Mesodermal cell (in vitro differentiated cells): ENCODE measurements at regions not wholly inside any gene's neighbourhood (a gene's known extent, or its start where the extent isn't known, plus 50 kb on each side); places are given as distances from the start of the nearest gene placed in this dataset.

ENCODE experiments used
- H3K27ac ChIP-seq: 2 replicates; pipeline ENCODE4 v1.7.0; 2013; ENCODE audit warnings: mild to moderate bottlenecking, low read depth, low read length, moderate library complexity; ENCODE audit not compliant: severe bottlenecking
- H3K36me3 ChIP-seq: 2 replicates; pipeline ENCODE4 v1.7.1; 2013; ENCODE audit warnings: mild to moderate bottlenecking, low read length, moderate library complexity; ENCODE audit not compliant: control insufficient read depth, insufficient read depth
- H3K4me1 ChIP-seq: one replicate; pipeline ENCODE4 v1.7.1; 2013; ENCODE audit warnings: mild to moderate bottlenecking, low read length; ENCODE audit not compliant: insufficient read depth, control insufficient read depth, poor library complexity, severe bottlenecking
- H3K4me3 ChIP-seq: 2 replicates; pipeline ENCODE4 v1.7.0; 2013; ENCODE audit warnings: low read length, control low read depth, mild to moderate bottlenecking; ENCODE audit not compliant: insufficient read depth, poor library complexity, severe bottlenecking; ENCODE audit errors: extremely low read depth
- H3K9me3 ChIP-seq: 2 replicates; pipeline ENCODE4 v1.7.1; 2013; ENCODE audit warnings: mild to moderate bottlenecking, low read length, moderate library complexity; ENCODE audit not compliant: control insufficient read depth
- WGBS, 2 experiments: methylation state at CpG; one replicate each; pipeline ENCODE4 v1.1.5; 2013; ENCODE audit warnings: missing lambda C conversion rate in 2 of 2; ENCODE audit not compliant: insufficient coverage in 2 of 2; 5-methylcytosine and 5-hydroxymethylcytosine counted together

GRCh38 chr10:112004075-112004474 is 179.5 kb downstream of the GPAM start:
- H3K36me3 ChIP-seq: no peaks in the 10 kb centered on the region
- H3K4me1 ChIP-seq: peaks cover 3% of the 10 kb centered on the region
- H3K4me3 ChIP-seq: no peak overlapping the region
- WGBS, 2 experiments: 87 to 92% methylated on average over 2 to 4 of the region's 4 CpGs
- H3K9me3 ChIP-seq: no peaks in the 10 kb centered on the region
- no peak overlapping the region for H3K27ac ChIP-seq

- WGBS, 2 experiments: 71 to 100% methylated on average over 1 of the region's 3 CpGs
- H3K9me3 ChIP-seq: no peaks in the 10 kb centered on the region
Measured at GRCh38 chr10:112005044-112005443, 178.5 kb downstream of the GPAM start.

GRCh38 chr10:112006407-112006806 is 177.2 kb downstream of the GPAM start:
- no peaks in the 10 kb centered on the region for H3K9me3 ChIP-seq
- no peaks in the 10 kb centered on the region for H3K36me3 ChIP-seq
- no peak overlapping the region for H3K27ac ChIP-seq
- H3K4me3 ChIP-seq: no peak overlapping the region
- H3K4me1 ChIP-seq: no peaks in the 10 kb centered on the region
- 100% methylated on average over 2 of the region's 2 CpGs; no CpG with 5 or more reads in 1 of the 2 experiments for WGBS, 2 experiments

More at GRCh38 chr10:112005044-112005443, 178.5 kb downstream of the GPAM start:
- H3K36me3 ChIP-seq: no peaks in the 10 kb centered on the region
- H3K4me3 ChIP-seq: no peak overlapping the region
- no peaks in the 10 kb centered on the region for H3K4me1 ChIP-seq
- no peak overlapping the region for H3K27ac ChIP-seq

GRCh38 chr10:112006831-112007230 is 176.7 kb downstream of the GPAM start:
- Histone ChIP-seq H3K4me1 (no peaks in the 10 kb centered on the region), H3K9me3 (no peaks in the 10 kb centered on the region), H3K27ac (no peak overlapping the region), H3K36me3 (no peaks in the 10 kb centered on the region), H3K4me3 (no peak overlapping the region)
- 79 to 83% methylated on average over 6 of the region's 7 CpGs for WGBS, 2 experiments

GRCh38 chr10:112022196-112022595 is 161.4 kb downstream of the GPAM start:
- Histone ChIP-seq H3K36me3 (no peaks in the 10 kb centered on the region), H3K4me3 (no peak overlapping the region), H3K4me1 (no peaks in the 10 kb centered on the region), H3K27ac (no peak overlapping the region), H3K9me3 (no peaks in the 10 kb centered on the region)
- WGBS, 2 experiments: 78% methylated on average over 1 of the region's 1 CpG; no CpG with 5 or more reads in 1 of the 2 experiments

- Histone ChIP-seq H3K4me3 (no peak overlapping the region), H3K36me3 (no peaks in the 10 kb centered on the region), H3K9me3 (peaks cover 6% of the 10 kb centered on the region), H3K4me1 (no peaks in the 10 kb centered on the region), H3K27ac (no peak overlapping the region)
Measured at GRCh38 chr10:112024079-112024478, 159.5 kb downstream of the GPAM start.

GRCh38 chr10:112025228-112025627 is 158.3 kb downstream of the GPAM start:
- WGBS, 2 experiments: 88 to 94% methylated on average over 2 to 3 of the region's 4 CpGs

GRCh38 chr10:112026438-112026837 is 157.1 kb downstream of the GPAM start:
- Histone ChIP-seq H3K36me3 (no peaks in the 10 kb centered on the region), H3K4me1 (no peaks in the 10 kb centered on the region), H3K9me3 (peaks cover 9% of the 10 kb centered on the region), H3K4me3 (no peak overlapping the region), H3K27ac (no peak overlapping the region)
- WGBS, 2 experiments: 72 to 73% methylated on average over 3 to 4 of the region's 4 CpGs

More at GRCh38 chr10:112025228-112025627, 158.3 kb downstream of the GPAM start:
- Histone ChIP-seq H3K36me3 (no peaks in the 10 kb centered on the region), H3K4me1 (no peaks in the 10 kb centered on the region), H3K4me3 (no peak overlapping the region), H3K27ac (no peak overlapping the region), H3K9me3 (peaks cover 9% of the 10 kb centered on the region)

- H3K36me3 ChIP-seq: no peaks in the 10 kb centered on the region
- no peak overlapping the region for H3K27ac ChIP-seq
- WGBS, 2 experiments: 100% methylated on average over 1 of the region's 4 CpGs; no CpG with 5 or more reads in 1 of the 2 experiments
- H3K4me3 ChIP-seq: no peak overlapping the region
- no peaks in the 10 kb centered on the region for H3K4me1 ChIP-seq
- H3K9me3 ChIP-seq: peaks cover 9% of the 10 kb centered on the region
Measured at GRCh38 chr10:112027731-112028280, 155.8 kb downstream of the GPAM start.

GRCh38 chr10:112030431-112030830 is 153.1 kb downstream of the GPAM start:
- no peaks in the 10 kb centered on the region for H3K36me3 ChIP-seq
- H3K27ac ChIP-seq: no peak overlapping the region
- H3K9me3 ChIP-seq: peaks cover 9% of the 10 kb centered on the region
- no peaks in the 10 kb centered on the region for H3K4me1 ChIP-seq
- H3K4me3 ChIP-seq: no peak overlapping the region
- WGBS, 2 experiments: no CpG with 5 or more reads among the region's 2 CpGs

- no peaks in the 10 kb centered on the region for H3K36me3 ChIP-seq
- H3K9me3 ChIP-seq: no peaks in the 10 kb centered on the region
- H3K4me3 ChIP-seq: no peak overlapping the region
- WGBS, 2 experiments: 100% methylated on average over 1 of the region's 3 CpGs; no CpG with 5 or more reads in 1 of the 2 experiments
- H3K4me1 ChIP-seq: no peaks in the 10 kb centered on the region
- no peak overlapping the region for H3K27ac ChIP-seq
Measured at GRCh38 chr10:112039823-112040222, 143.7 kb downstream of the GPAM start.
